ENCODE measurements at regions not wholly inside any gene's neighbourhood (a gene's known extent, or its start where the extent isn't known, plus 50 kb on each side); places are given as distances from the start of the nearest gene placed in this dataset.

DNA sequence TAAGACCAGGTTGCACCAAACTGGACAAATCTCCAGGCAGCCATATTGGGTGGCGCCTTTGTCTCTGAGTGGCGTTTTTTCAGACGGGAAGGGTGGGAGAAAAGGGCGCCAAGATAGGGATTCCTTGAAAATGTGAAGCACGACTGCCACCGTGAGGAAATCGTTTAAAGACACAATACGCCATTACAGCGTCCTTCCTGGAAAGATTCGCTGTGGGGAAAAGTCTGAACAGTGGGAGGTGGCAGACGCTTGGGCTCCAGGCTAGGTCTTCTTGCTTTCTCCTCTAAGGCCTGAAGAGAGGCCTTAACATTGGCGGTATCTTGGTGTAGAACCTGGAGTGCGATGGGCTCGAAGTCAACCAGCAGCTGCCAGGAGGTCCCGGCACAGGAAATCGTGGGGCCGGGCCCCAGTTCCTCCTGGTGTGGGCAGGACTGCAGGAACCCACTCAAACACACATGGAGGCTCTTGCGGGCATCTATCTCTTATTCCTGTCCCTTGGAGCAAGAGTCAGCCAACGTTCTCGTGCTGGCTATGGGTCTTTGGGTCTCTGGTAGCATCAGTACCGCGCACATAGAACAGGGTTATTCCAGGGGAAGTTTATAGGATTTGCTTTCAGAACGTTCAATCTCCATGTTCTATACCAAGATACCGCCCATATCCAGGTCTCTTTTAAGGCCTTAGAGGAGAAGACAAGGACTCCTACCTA lies 208.8 kb downstream of the OR13H1 start:
- CTCF ChIA-PET: interaction anchor here (1.0 to 1.6 kb wide), 5 partner anchors 10 to 61 kb away, joined by 3 to 6 read pairs (median 3); no protein-coding TSS in a partner anchor
- POLR2A ChIA-PET: no interaction called here
- peaks cover 9% of the 10 kb centered on the region for H3K36me3 Mint-ChIP-seq (ENCODE audit: low read depth)
- no peaks in the 10 kb centered on the region for H3K4me1 Mint-ChIP-seq
- H3K4me3 Mint-ChIP-seq: no peak overlapping the region
- no peak overlapping the region for H3K27ac Mint-ChIP-seq
- no peaks in the 10 kb centered on the region for H3K9me3 Mint-ChIP-seq
- DNase-seq: no peak
- H3K27me3 Mint-ChIP-seq: no peaks in the 10 kb centered on the region

DNA sequence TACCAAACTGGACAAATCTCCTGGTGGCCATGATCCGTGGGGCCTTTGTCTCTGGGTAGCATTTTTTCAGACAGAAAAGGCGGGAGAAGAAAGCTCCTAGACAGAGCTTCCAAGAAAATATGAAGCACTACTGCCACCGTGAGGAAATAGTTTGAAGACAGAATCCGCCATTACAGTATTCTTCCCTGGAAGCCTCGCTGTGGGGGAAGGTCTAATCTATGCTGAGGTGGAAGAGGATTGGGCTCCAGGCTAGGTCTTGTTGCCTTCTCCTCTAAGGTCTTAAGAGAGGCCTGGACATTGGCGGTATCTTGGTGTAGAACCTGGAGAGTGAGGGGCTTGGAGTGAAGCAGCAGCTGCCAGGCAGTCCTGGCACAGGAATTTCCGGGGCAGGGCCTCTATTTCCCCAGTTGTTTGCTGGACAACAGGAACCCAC lies 218.9 kb downstream of the OR13H1 start:
- Mint-ChIP-seq H3K27ac (no peak overlapping the region), H3K4me3 (no peak overlapping the region), H3K4me1 (no peaks in the 10 kb centered on the region), H3K27me3 (no peaks in the 10 kb centered on the region), H3K36me3 (ENCODE audit: low read depth) (peaks cover 18% of the 10 kb centered on the region), H3K9me3 (no peaks in the 10 kb centered on the region)
- DNase-seq: no peak
- ChIA-PET POLR2A (no interaction called here), CTCF (interaction anchor here (0.6 to 2.8 kb wide), 23 partner anchors 10 to 68 kb away, joined by 3 to 12 read pairs (median 4); no protein-coding TSS in a partner anchor)

DNA sequence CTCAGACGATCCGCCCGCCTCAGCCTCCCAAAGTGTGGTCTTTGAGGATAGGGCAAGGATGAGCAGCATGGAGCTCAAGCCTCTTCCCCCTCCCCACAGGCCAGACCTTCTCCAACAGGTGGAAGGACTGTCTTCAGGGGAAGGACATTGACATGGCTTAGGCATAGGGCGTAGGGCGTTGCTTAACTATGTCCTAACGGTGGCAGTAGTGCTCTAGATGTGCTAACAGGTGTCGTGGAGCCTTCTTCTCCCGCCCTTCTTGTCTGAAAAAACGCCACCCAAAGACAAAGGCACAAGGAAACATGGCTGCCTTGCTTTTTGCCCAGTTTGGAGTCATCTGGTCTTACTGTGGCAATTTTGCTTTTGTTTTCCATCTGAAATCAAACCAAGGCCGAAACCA lies 219.8 kb downstream of the OR13H1 start:
- Mint-ChIP-seq H3K9me3 (no peaks in the 10 kb centered on the region), H3K27ac (no peak overlapping the region), H3K27me3 (no peaks in the 10 kb centered on the region), H3K36me3 (ENCODE audit: low read depth) (peaks cover 24% of the 10 kb centered on the region), H3K4me3 (no peak overlapping the region), H3K4me1 (no peaks in the 10 kb centered on the region)
- CTCF ChIA-PET: interaction anchor here (0.6 to 2.8 kb wide), 25 partner anchors 14 to 1280 kb away, joined by 3 to 12 read pairs (median 4); no protein-coding TSS in a partner anchor
- DNase-seq: no peak
- POLR2A ChIA-PET: no interaction called here

DNA sequence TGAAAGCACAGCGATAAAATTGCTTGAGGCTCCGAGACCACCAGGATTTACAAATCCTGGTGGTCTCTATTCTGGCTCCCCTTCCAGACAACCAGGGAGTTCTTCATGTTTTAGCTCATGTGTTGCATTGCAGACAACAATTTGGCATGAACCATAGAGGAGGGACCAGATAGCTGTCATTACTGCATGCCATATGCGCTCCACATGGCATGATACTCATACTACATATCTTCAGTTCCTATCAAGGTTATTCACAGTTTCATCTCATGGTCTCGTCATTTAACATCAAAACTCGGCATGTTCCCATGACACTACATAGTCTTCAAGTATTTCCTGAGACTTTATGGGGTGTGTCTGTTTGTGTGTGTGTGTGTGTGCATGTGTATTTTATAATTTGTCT lies 220.3 kb downstream of the OR13H1 start:
- H3K27ac Mint-ChIP-seq: no peak overlapping the region
- CTCF ChIA-PET: interaction anchor here (0.7 to 2.8 kb wide), 13 partner anchors 14 to 63 kb away, joined by 3 to 12 read pairs (median 4); no protein-coding TSS in a partner anchor
- peaks cover 24% of the 10 kb centered on the region for H3K36me3 Mint-ChIP-seq (ENCODE audit: low read depth)
- no peaks in the 10 kb centered on the region for H3K4me1 Mint-ChIP-seq
- POLR2A ChIA-PET: no interaction called here
- no peaks in the 10 kb centered on the region for H3K9me3 Mint-ChIP-seq
- no peak for DNase-seq
- no peak overlapping the region for H3K4me3 Mint-ChIP-seq
- no peaks in the 10 kb centered on the region for H3K27me3 Mint-ChIP-seq

DNA sequence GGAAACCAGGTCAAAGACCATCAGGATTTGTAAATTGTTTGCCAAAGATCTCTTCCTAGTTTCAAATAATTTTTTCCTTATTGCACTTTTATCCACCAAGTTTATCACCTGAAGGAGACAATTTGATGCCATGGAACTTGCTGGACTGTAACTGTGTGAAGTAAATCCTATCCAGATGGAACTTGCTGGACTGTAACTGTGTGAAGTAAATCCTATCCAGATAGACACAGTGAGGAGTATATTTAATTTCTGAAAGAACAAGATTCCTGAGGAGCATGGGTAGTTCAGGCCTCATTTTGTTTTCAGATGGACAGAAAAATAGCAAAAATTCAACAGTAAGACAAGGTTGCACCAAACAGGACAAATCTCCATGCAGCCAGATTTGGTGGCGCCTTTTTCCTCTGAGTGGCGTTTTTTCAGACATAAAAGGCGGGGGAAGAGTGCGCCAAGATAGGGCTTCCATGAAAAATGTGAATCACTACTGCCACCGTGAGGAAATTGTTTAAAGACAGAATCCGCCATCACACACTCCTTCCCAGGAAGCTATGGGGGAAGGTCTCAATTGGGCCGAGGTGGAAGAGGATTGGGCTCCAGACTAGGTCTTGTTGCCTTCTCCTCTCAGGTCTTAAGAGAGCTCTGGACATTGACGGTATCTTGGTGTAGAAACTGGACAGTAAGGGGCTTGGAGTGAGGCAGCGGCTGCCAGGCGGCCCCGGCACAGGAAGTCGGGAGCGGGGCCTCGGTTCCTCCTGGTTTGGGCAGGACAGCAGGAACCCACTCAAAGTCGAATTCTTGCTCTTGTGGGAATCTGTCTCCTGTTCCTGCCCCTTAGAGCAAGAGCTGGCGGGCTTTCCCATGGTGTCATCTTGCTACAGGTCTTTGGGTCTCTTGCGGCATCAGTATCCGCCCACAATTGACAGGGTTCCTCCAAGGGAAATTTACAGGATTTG lies 234.7 kb downstream of the OR13H1 start:
- Mint-ChIP-seq H3K27ac (no peak overlapping the region), H3K9me3 (no peaks in the 10 kb centered on the region)
- POLR2A ChIA-PET: no interaction called here

DNA sequence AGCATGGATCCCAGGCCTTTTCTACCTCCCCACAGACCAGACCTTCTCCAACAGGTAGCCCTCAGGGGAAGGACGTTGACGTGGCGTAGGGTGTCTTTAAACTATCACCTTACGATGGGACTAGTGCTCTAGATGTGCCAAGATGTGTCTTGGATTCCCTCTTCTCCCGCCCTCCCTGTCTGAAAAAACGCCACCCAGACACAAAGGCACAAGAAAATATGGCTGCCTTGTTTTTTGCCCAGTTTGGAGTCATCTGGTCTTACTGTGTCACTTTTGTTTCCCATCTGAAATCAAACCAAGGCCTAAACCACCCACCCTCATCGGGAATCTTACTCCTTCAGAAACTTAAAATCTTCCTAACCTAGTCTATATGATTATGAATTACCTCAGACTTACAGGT lies 235.4 kb downstream of the OR13H1 start:
- no peak for DNase-seq
- peaks cover 2% of the 10 kb centered on the region for H3K36me3 Mint-ChIP-seq (ENCODE audit: low read depth)
- POLR2A ChIA-PET: no interaction called here
- no peak overlapping the region for H3K27ac Mint-ChIP-seq
- CTCF ChIA-PET: interaction anchor here (0.5 to 1.2 kb wide), 9 partner anchors 9 to 37 kb away, joined by 3 to 6 read pairs (median 3); no protein-coding TSS in a partner anchor
- no peaks in the 10 kb centered on the region for H3K27me3 Mint-ChIP-seq
- H3K4me3 Mint-ChIP-seq: no peak overlapping the region
- H3K9me3 Mint-ChIP-seq: no peaks in the 10 kb centered on the region
- H3K4me1 Mint-ChIP-seq: no peaks in the 10 kb centered on the region

More for the DNA sequence above, 234.7 kb downstream of the OR13H1 start:
- Mint-ChIP-seq H3K4me3 (no peak overlapping the region), H3K36me3 (ENCODE audit: low read depth) (peaks cover 2% of the 10 kb centered on the region), H3K27me3 (no peaks in the 10 kb centered on the region), H3K4me1 (no peaks in the 10 kb centered on the region)
- CTCF ChIA-PET: interaction anchor here (0.6 to 1.2 kb wide), 9 partner anchors 10 to 37 kb away, joined by 3 to 6 read pairs (median 4); no protein-coding TSS in a partner anchor
- no peak for DNase-seq

DNA sequence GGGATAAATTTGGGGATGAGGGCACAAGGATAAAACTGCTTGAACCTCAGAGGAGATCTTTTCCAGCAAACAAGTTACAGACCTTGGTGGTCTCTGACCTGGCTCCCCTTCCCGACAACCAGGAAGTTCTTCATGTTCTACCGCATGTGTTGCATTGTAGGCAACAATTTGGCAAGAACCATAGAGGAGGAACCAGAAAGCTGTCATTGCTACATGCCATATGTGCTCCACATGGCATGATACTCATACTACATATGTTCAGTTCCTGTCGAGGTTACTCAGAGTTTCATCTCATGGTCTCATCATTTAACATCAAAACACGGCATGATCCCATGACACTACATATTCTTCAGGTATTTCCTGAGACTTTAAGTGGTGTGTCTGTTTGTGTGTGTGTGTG lies 235.9 kb downstream of the OR13H1 start:
- H3K36me3 Mint-ChIP-seq (ENCODE audit: low read depth): peaks cover 2% of the 10 kb centered on the region
- H3K4me1 Mint-ChIP-seq: no peaks in the 10 kb centered on the region
- H3K9me3 Mint-ChIP-seq: no peaks in the 10 kb centered on the region
- H3K27me3 Mint-ChIP-seq: no peaks in the 10 kb centered on the region
- H3K4me3 Mint-ChIP-seq: no peak overlapping the region
- POLR2A ChIA-PET: no interaction called here
- CTCF ChIA-PET: interaction anchor here (0.5 to 1.6 kb wide), 2 partner anchors 13 to 20 kb away, joined by 3 to 6 read pairs; no protein-coding TSS in a partner anchor
- H3K27ac Mint-ChIP-seq: no peak overlapping the region
- no peak for DNase-seq

DNA sequence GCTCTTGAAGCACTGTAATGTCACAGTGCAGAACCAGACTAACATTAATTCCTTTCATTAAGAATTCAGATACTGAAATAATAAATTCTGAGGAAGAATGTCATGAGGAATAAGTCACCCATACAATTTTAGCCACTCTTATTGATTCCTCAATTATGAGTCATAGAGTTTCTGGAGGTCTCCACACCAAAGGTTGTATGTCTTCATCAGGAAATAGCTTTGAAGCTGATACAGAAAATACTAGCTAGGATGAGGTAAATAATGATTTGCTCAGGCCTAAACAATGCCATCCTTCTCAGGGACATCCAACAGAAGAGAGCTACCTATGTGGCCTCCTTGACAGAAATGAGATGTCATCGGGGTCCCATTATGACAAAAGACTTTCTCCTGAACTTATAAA lies 238.8 kb downstream of the OR13H1 start:
- H3K4me3 Mint-ChIP-seq: no peak overlapping the region
- no peaks in the 10 kb centered on the region for H3K27me3 Mint-ChIP-seq
- POLR2A ChIA-PET: no interaction called here
- no peaks in the 10 kb centered on the region for H3K9me3 Mint-ChIP-seq
- H3K27ac Mint-ChIP-seq: no peak overlapping the region
- H3K36me3 Mint-ChIP-seq (ENCODE audit: low read depth): peaks cover 2% of the 10 kb centered on the region
- DNase-seq: no peak
- H3K4me1 Mint-ChIP-seq: no peaks in the 10 kb centered on the region
- CTCF ChIA-PET: interaction anchor here (0.9 to 1.9 kb wide), 10 partner anchors 9 to 78 kb away, joined by 3 to 9 read pairs (median 5); no protein-coding TSS in a partner anchor

DNA sequence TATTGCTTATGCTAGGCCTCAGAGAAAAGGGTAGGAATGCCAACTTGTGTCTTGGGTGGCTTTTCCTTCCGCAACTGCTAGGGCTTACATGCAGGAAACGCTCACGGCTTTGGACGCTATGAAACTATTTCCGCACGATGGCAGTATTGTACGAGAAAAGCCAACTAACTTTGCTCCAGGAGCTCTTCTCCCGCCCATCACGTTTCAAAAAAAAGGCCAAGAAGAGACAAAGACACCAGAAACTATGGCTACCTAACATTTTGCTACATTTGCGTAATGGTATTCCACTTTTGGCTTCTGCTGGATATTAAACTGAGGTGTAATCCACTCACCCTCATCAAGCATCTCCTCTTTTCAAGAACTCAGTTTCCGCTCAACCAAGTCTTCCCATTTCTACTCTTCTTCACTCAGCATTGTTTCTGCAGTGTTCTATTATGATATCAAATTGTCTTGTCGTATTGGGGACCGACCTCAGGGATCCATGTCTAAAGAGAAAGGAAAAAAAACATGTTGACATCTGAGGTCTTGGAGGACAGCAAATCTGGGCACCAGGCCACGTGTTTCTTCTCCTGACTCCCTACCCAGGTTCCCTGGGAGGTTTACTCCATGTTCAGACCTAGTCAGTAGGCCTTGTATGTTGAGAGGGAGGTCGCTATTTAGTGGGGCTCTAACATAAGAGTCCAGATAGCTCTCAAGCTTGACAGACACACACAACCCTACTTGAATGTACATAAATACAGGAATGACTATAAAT lies 239.4 kb upstream of the STK26 start:
- Mint-ChIP-seq H3K9me3 (no peaks in the 10 kb centered on the region), H3K4me3 (no peak overlapping the region), H3K36me3 (ENCODE audit: low read depth) (peaks cover 2% of the 10 kb centered on the region), H3K4me1 (no peaks in the 10 kb centered on the region), H3K27ac (no peak overlapping the region), H3K27me3 (no peaks in the 10 kb centered on the region)
- CTCF ChIA-PET: interaction anchor here (0.5 to 1.9 kb wide), 13 partner anchors 9 to 1669 kb away, joined by 3 to 9 read pairs (median 4); no protein-coding TSS in a partner anchor
- no peak for DNase-seq
- POLR2A ChIA-PET: no interaction called here

DNA sequence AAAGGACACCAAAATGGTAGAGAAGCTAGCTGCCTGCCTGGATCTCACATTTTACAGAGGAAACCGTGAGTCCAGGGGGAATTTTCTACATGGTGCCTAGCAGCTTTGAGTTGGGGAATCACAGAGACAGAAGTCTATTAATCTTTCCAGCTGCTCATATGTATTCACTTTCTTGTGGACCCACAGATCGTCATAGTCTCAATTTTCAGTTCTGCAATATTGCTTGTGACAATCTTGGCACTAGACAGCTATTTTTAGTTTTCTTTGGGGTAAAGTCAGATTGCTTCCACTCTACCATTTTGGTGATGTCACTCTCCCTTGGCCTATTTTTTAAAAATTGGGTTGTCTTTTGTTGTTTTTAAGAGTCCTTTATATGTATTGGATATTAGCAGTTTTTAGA lies 233.4 kb upstream of the STK26 start:
- no peaks in the 10 kb centered on the region for H3K9me3 Mint-ChIP-seq
- H3K4me1 Mint-ChIP-seq: no peaks in the 10 kb centered on the region
- H3K27ac Mint-ChIP-seq: no peak overlapping the region
- peaks cover 26% of the 10 kb centered on the region for H3K36me3 Mint-ChIP-seq (ENCODE audit: low read depth)
- H3K27me3 Mint-ChIP-seq: no peaks in the 10 kb centered on the region
- DNase-seq: no peak
- H3K4me3 Mint-ChIP-seq: no peak overlapping the region
- POLR2A ChIA-PET: no interaction called here
- CTCF ChIA-PET: interaction anchor here (0.8 to 1.1 kb wide), 2 partner anchors 26 to 27 kb away, joined by 3 read pairs; no protein-coding TSS in a partner anchor

DNA sequence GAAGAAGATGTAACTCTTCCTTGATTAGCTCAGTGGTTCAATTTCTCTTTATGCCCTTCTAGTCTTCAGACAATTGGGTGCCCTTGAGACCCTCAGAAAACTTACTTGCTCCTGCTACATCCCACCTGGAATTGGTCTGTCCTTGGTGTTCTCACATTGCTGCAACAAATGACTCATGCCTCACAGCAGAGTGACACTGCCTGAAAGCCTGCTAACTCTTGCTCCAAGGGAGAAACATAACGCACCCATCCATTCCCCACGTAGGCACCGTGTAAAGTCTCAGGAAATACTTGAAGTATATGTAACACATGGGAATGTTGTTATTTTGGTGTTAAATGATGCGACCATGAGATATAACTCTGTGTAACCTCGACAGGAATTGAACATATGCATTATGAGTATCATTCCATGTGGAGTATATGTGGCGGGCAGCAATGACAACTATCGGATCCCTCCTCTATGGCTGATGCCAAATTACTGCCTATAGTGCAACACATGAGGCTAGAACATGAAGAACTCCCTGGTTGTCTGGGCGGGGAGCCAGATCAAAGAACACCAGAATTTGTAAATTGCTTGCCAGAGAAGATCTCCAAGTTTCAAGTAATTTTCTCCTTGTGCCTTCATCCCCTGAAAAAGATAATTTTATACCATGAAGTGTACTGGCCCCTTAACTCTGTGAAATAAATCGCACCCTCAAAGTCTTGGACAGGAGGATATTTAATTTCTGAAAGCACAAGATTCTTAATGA lies 231.3 kb upstream of the STK26 start:
- H3K27ac Mint-ChIP-seq: no peak overlapping the region
- peaks cover 24% of the 10 kb centered on the region for H3K36me3 Mint-ChIP-seq (ENCODE audit: low read depth)
- H3K9me3 Mint-ChIP-seq: no peaks in the 10 kb centered on the region
- DNase-seq: no peak
- H3K4me3 Mint-ChIP-seq: no peak overlapping the region
- no peaks in the 10 kb centered on the region for H3K4me1 Mint-ChIP-seq
- H3K27me3 Mint-ChIP-seq: no peaks in the 10 kb centered on the region
- POLR2A ChIA-PET: no interaction called here
- CTCF ChIA-PET: interaction anchor here (0.6 to 2.4 kb wide), 16 partner anchors 8 to 87 kb away, joined by 3 to 14 read pairs (median 5); no protein-coding TSS in a partner anchor

DNA sequence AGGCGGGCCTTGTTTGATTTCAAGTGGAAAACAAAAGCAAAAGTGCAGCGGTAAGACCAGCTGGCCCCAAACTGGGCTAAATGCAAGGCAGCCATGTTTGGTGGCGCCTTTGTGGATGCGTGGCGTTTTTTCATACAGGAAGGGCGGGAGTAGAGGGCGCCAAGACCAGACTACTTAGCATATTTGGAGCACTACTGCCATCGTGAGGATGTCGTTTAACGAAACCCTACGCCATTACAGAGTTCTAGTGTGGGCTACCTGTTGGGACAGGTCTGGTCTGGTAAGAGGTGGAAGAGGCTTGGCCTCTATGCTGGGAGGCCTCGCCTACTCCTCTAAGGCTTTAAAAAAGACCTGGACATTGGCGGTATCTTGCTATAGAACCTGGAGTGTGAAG lies 230.7 kb upstream of the STK26 start:
- Mint-ChIP-seq H3K27me3 (no peaks in the 10 kb centered on the region), H3K9me3 (no peaks in the 10 kb centered on the region), H3K27ac (no peak overlapping the region), H3K36me3 (ENCODE audit: low read depth) (peaks cover 24% of the 10 kb centered on the region), H3K4me1 (no peaks in the 10 kb centered on the region), H3K4me3 (no peak overlapping the region)
- ChIA-PET CTCF (interaction anchor here (0.6 to 2.4 kb wide), 17 partner anchors 9 to 87 kb away, joined by 3 to 14 read pairs (median 5); no protein-coding TSS in a partner anchor), POLR2A (no interaction called here)
- DNase-seq: no peak

Measured in activated CD4-positive, alpha-beta T cell treated with anti-CD3 and anti-CD28 coated beads, Interleukin-2, amount 10 ng/mL, durations not matched to agents 7 days and 5 days (primary cell).